Transverse colon (tissue), 4 donors: ENCODE measurements at regions not wholly inside any gene's neighbourhood (a gene's known extent, or its start where the extent isn't known, plus 50 kb on each side); places are given as distances from the start of the nearest gene placed in this dataset.
A peak's percentile ranks its signal among the peaks of the same experiment; 100 is the strongest.

Source experiments
- DNase-seq: peaks from one replicate; pipeline ENCODE4 v3.0.0-alpha.2; 2019
- H3K27ac ChIP-seq, 4 donors: fragments of 200-600 bp; sonication (generic); 2 replicates each; pipeline ENCODE4 v1.5.1; 2016 to 2018; ENCODE audit warnings: inconsistent platforms in 4 of 4
- H3K27me3 ChIP-seq: fragments of 200-600 bp; sonication (generic); 2 replicates; pipeline ENCODE4 v1.5.1; 2017; ENCODE audit warnings: inconsistent platforms
- H3K36me3 ChIP-seq, 4 donors: fragments of 200-600 bp; sonication (generic); 2 replicates each; pipeline ENCODE4 v1.5.1; 2017 to 2019; ENCODE audit warnings: inconsistent platforms in 4 of 4
- H3K4me1 ChIP-seq, 4 donors: fragments of 200-600 bp; sonication (generic); 2 replicates each; pipeline ENCODE4 v1.5.1; 2017 to 2020; ENCODE audit warnings: inconsistent platforms in 4 of 4
- H3K4me3 ChIP-seq, 4 donors: fragments of 200-600 bp; sonication (generic); 1 replicate in 1 of 4; 2 replicates in 3 of 4; pipeline versions ENCODE4 v1.5.1 to v1.6.1; 2017 to 2019; ENCODE audit warnings: inconsistent platforms in 4 of 4
- H3K9me3 ChIP-seq, 2 donors: fragments of 200-600 bp; sonication (generic); 2 replicates each; pipeline ENCODE4 v1.5.1; 2017 to 2019; ENCODE audit warnings: inconsistent platforms in 2 of 2
- EP300 ChIP-seq: sonication (generic); formaldehyde crosslinking; IDR thresholded peaks from one replicate; pipeline ENCODE4 v1.6.1; 2017; ENCODE audit warnings: antibody characterized with exemption, low read depth
- POLR2A ChIP-seq: fragments of 450-650 bp; IDR thresholded peaks from one replicate; pipeline ENCODE4 v1.6.1; 2016; ENCODE audit warnings: antibody characterized with exemption, mild to moderate bottlenecking, moderate library complexity
- POLR2AphosphoS5 ChIP-seq, 3 donors: sonication (generic); formaldehyde crosslinking; IDR thresholded peaks; one replicate each; pipeline ENCODE4 v1.6.1; 2016; ENCODE audit warnings: antibody characterized with exemption in 3 of 3
- WGBS, 2 donors: methylation state at CpG; one replicate each; pipeline ENCODE4 v1.1.5; 2018; ENCODE audit warnings: low coverage in 1 of 2; 5-methylcytosine and 5-hydroxymethylcytosine counted together
- in situ Hi-C, 4 donors: fragments of 200-750 bp; cut with MboI; loops; one replicate each; pipeline versions ENCODE4 v1.15.0 to v1.15.1; 2017; ENCODE audit warnings: low sequenced_read_pairs in 3 of 4, low pct_ligation_motif_present in 1 of 4, low pct_unique_long_range_greater_than_20kb in 1 of 4
- intact Hi-C: fragments of 100-400 bp; cut with DNase I; formaldehyde crosslinking; loops from one replicate; pipeline ENCODE4 v1.15.1; 2023; ENCODE audit warnings: low total_unique reads
- TF ChIP-seq, protein P1 (sequence below), 5 experiments: fragments of 200-600 bp in 3 of 5; fragments of 450-650 bp in 2 of 5; sonication (generic) in 3 of 5; IDR thresholded peaks; 1 replicate in 2 of 5; 2 replicates in 3 of 5; pipeline ENCODE4 v1.5.1; 2016 to 2017; ENCODE audit warnings: antibody characterized with exemption in 5 of 5, inconsistent platforms in 3 of 5, mild to moderate bottlenecking in 2 of 5, moderate library complexity in 1 of 5

- TF ChIP-seq EP300 (peak; percentile 56), POLR2AphosphoS5 (IDR thresholded peaks at IDR 0.05) (peak in 1 of 3 donors; percentile 40), POLR2A (no peak)
- no peak for DNase-seq
- in situ Hi-C loops: no loop called here
- H3K4me3 ChIP-seq: no peak overlapping the region
- H3K27ac ChIP-seq: no peak overlapping the region
- no peaks in the 10 kb centered on the region for H3K36me3 ChIP-seq
- 83 to 86% methylated on average over 3 of the region's 3 CpGs for WGBS, 2 donors
- peaks cover 0 to 9% (median 5%) of the 10 kb centered on the region in 4 donors for H3K4me1 ChIP-seq
- H3K9me3 ChIP-seq: no peaks in the 10 kb centered on the region
- H3K27me3 ChIP-seq: no peaks in the 10 kb centered on the region
- intact Hi-C loops: no loop called here
These were observed 175.0 kb upstream of the PFN2 start for GRCh38 chr3:150145659-150146058.

DNA sequence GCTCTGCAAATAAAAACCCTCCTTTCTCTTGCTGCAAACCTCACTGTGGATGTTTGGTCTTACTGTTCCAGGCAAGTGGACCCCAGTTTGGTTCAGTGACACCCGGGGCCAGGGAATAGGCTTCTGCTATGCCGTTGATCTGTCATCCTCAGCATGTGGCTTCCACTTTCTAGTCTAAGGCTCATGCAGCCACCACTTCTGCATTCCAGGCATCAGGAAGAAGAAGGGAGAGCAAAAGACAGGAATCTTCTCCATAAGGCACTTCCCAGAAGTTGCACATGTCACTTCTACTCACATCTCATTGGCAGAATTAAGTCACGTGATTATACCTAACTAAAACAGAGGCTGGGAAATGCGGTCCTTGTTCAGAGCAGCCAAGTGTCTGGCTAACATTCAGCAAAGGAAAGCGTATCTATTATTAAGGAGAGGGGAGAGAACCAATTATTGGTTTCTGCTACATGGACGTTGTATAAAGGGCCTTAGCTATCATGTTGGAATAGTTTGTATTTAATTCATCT is 173.6 kb upstream of the PFN2 start:
- in situ Hi-C loops: no loop called here
- intact Hi-C loops: no loop called here
- no peaks in the 10 kb centered on the region for H3K9me3 ChIP-seq
- no peak overlapping the region for H3K4me3 ChIP-seq
- H3K27ac ChIP-seq: no peak overlapping the region
- no peak for DNase-seq
- 80 to 83% methylated on average over 4 to 6 of the region's 6 CpGs for WGBS, 2 donors
- peaks cover 0 to 9% (median 5%) of the 10 kb centered on the region in 4 donors for H3K4me1 ChIP-seq
- H3K36me3 ChIP-seq: no peaks in the 10 kb centered on the region
- TF ChIP-seq, protein P1, sequence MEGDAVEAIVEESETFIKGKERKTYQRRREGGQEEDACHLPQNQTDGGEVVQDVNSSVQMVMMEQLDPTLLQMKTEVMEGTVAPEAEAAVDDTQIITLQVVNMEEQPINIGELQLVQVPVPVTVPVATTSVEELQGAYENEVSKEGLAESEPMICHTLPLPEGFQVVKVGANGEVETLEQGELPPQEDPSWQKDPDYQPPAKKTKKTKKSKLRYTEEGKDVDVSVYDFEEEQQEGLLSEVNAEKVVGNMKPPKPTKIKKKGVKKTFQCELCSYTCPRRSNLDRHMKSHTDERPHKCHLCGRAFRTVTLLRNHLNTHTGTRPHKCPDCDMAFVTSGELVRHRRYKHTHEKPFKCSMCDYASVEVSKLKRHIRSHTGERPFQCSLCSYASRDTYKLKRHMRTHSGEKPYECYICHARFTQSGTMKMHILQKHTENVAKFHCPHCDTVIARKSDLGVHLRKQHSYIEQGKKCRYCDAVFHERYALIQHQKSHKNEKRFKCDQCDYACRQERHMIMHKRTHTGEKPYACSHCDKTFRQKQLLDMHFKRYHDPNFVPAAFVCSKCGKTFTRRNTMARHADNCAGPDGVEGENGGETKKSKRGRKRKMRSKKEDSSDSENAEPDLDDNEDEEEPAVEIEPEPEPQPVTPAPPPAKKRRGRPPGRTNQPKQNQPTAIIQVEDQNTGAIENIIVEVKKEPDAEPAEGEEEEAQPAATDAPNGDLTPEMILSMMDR (IDR thresholded peaks at IDR 0.05): no peak
- TF ChIP-seq POLR2AphosphoS5 (IDR thresholded peaks at IDR 0.05) (no peak), EP300 (no peak), POLR2A (no peak)
- no peaks in the 10 kb centered on the region for H3K27me3 ChIP-seq

DNA sequence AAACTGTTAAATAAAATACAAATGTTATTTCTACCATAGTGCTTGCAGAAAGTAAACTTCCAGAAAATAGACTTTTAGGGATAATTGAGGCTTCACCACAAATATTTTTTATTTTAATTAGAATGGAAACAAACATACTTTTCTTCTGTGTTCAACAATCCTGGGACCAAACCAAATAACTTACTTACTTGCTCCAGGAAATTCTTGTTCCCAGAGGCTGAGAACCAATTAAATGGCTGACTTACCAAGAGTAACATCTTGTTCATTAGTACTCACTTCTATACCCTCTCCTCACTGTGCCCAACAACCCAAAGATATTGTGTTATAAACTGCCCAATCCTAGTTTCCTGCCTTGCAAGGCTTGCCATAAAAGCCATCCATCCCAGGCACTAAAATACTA is 172.2 kb upstream of the PFN2 start:
- Histone ChIP-seq H3K9me3 (no peaks in the 10 kb centered on the region), H3K27me3 (no peaks in the 10 kb centered on the region), H3K4me3 (no peak overlapping the region), H3K27ac (no peak overlapping the region), H3K36me3 (no peaks in the 10 kb centered on the region), H3K4me1 (peaks cover 0 to 7% (median 5%) of the 10 kb centered on the region in 4 donors)
- in situ Hi-C loops (no loop called here), intact Hi-C loops (no loop called here)
- no peak for DNase-seq
- TF ChIP-seq POLR2A: no peak
- no peak for TF ChIP-seq POLR2AphosphoS5 (IDR thresholded peaks at IDR 0.05)
- no peak for TF ChIP-seq EP300
- TF ChIP-seq, protein P1 (IDR thresholded peaks at IDR 0.05): no peak

- Histone ChIP-seq H3K27me3 (no peaks in the 10 kb centered on the region), H3K9me3 (no peaks in the 10 kb centered on the region), H3K4me3 (no peak overlapping the region), H3K27ac (no peak overlapping the region), H3K36me3 (no peaks in the 10 kb centered on the region), H3K4me1 (no peaks in the 10 kb centered on the region)
- WGBS, 2 donors: 81% methylated on average over 3 of the region's 3 CpGs
- DNase-seq: no peak
- in situ Hi-C loops (no loop called here), intact Hi-C loops (no loop called here)
- TF ChIP-seq POLR2AphosphoS5 (IDR thresholded peaks at IDR 0.05) (no peak), EP300 (no peak), POLR2A (no peak)
- TF ChIP-seq, protein P1 (IDR thresholded peaks at IDR 0.05): no peak
These were observed 171.2 kb upstream of the PFN2 start for GRCh38 chr3:150141790-150142326.
